ENCODE measurements at regions not wholly inside any gene's neighbourhood (a gene's known extent, or its start where the extent isn't known, plus 50 kb on each side); places are given as distances from the start of the nearest gene placed in this dataset.
A peak's percentile ranks its signal among the peaks of the same experiment; 100 is the strongest.

DNA sequence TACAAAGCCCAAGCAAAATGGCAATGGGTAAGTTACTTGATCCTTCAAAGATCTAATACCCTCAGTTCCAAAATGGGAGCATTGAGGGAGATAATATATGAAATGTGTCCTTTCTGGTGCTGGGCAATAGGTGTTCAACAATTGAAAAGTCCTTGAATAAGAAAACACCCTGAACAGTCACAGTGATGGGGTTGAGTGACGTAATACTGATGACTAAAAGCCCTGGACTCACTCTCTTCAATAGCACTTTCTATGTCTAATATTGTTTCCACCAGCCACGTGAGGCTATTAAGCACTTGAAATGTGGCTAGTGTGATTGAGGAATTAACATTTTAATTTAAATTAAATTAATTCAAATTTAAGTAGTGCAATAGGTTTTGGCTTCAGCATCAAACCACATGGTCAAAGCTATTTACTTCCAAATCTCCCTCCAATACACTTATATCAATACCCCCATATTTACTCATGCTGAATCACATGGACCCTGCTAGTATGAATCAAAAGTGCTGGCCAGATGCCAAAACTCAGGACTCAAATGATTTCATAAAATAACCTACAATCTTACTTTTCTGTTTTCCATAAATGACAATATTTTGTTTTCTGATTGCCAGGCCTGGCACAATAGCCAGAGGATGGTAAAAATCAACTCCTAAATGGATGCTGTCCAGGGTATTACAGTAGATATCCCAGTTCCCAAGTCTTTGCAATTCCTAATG, 516.2 kb downstream of the HAPSTR1 start:
- no peak overlapping the region for H3K27ac ChIP-seq (ENCODE audit: low read depth, low read length, poor library complexity, severe bottlenecking)
- no peaks in the 10 kb centered on the region for H3K9me3 ChIP-seq (ENCODE audit: low read depth, low read length, poor library complexity, severe bottlenecking)
- no TSS peak for BruUV-seq (replicated peaks)
- ChIA-PET CTCF (no interaction called here), POLR2A (ENCODE audit: low non-redundant PET) (no interaction called here)
- H3K36me3 ChIP-seq (ENCODE audit: insufficient read depth, low read length, poor library complexity, severe bottlenecking), result no peaks in the 10 kb centered on the region
- TF ChIP-seq, protein P1, sequence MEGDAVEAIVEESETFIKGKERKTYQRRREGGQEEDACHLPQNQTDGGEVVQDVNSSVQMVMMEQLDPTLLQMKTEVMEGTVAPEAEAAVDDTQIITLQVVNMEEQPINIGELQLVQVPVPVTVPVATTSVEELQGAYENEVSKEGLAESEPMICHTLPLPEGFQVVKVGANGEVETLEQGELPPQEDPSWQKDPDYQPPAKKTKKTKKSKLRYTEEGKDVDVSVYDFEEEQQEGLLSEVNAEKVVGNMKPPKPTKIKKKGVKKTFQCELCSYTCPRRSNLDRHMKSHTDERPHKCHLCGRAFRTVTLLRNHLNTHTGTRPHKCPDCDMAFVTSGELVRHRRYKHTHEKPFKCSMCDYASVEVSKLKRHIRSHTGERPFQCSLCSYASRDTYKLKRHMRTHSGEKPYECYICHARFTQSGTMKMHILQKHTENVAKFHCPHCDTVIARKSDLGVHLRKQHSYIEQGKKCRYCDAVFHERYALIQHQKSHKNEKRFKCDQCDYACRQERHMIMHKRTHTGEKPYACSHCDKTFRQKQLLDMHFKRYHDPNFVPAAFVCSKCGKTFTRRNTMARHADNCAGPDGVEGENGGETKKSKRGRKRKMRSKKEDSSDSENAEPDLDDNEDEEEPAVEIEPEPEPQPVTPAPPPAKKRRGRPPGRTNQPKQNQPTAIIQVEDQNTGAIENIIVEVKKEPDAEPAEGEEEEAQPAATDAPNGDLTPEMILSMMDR (conservative IDR thresholded peaks at IDR 0.05; ENCODE audit: low read depth, low read length), result no peak
- no peak for TF ChIP-seq EZH2 (IDR thresholded peaks at IDR 0.05; ENCODE audit: borderline replicate concordance, low read depth, low read length, poor library complexity, severe bottlenecking)
- no peak overlapping the region for H3K4me3 ChIP-seq (ENCODE audit: low read depth, low read length, poor library complexity, severe bottlenecking)
- no peaks in the 10 kb centered on the region for H3K4me1 ChIP-seq (ENCODE audit: insufficient read depth, low read length, poor library complexity, severe bottlenecking)
- no peak for DNase-seq (ENCODE audit: low spot score)
- no peaks in the 10 kb centered on the region for H3K27me3 ChIP-seq (replicated peaks; ENCODE audit: insufficient read depth, low read depth, low read length, poor library complexity)
- intact Hi-C loops (cut with micrococcal nuclease; ENCODE audit: unreplicated experiment), result no loop called here

DNA sequence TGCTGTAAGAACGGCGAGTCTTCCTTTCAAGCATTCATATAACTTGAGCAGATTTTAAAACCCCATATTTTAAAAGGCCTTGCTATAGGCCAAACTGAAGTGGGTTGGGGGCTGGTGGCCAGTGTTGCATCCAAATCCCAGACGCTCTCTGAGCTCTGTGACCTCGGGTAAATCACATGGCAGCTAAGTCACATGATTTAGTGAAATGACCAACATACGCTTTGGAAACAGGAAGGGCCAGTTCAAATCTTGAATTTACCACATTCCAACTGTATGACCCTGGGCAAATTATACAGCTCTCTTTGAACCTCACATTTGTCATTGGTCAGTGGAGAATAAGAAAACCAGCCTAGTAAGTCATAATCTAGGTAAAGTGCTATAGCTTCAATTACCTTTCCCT, 519.3 kb downstream of the HAPSTR1 start:
- BruUV-seq (replicated peaks), result no TSS peak
- Histone ChIP-seq H3K27ac (ENCODE audit: low read depth, low read length, poor library complexity, severe bottlenecking) (no peak overlapping the region), H3K36me3 (ENCODE audit: insufficient read depth, low read length, poor library complexity, severe bottlenecking) (no peaks in the 10 kb centered on the region), H3K9me3 (ENCODE audit: low read depth, low read length, poor library complexity, severe bottlenecking) (no peaks in the 10 kb centered on the region), H3K4me1 (ENCODE audit: insufficient read depth, low read length, poor library complexity, severe bottlenecking) (no peaks in the 10 kb centered on the region), H3K4me3 (ENCODE audit: low read depth, low read length, poor library complexity, severe bottlenecking) (no peak overlapping the region), H3K27me3 (replicated peaks; ENCODE audit: insufficient read depth, low read depth, low read length, poor library complexity) (no peaks in the 10 kb centered on the region)
- TF ChIP-seq, protein P1 (conservative IDR thresholded peaks at IDR 0.05; ENCODE audit: low read depth, low read length), result no peak
- TF ChIP-seq EZH2 (IDR thresholded peaks at IDR 0.05; ENCODE audit: borderline replicate concordance, low read depth, low read length, poor library complexity, severe bottlenecking), result no peak
- ChIA-PET POLR2A (ENCODE audit: low non-redundant PET) (no interaction called here), CTCF (no interaction called here)
- no peak for DNase-seq (ENCODE audit: low spot score)
- intact Hi-C loops (cut with micrococcal nuclease; ENCODE audit: unreplicated experiment), result no loop called here

- CTCF ChIA-PET, result no interaction called here
- no peaks in the 10 kb centered on the region for H3K9me3 ChIP-seq (ENCODE audit: low read depth, low read length, poor library complexity, severe bottlenecking)
- no peak overlapping the region for H3K4me3 ChIP-seq (ENCODE audit: low read depth, low read length, poor library complexity, severe bottlenecking)
- no peak for TF ChIP-seq EZH2 (IDR thresholded peaks at IDR 0.05; ENCODE audit: borderline replicate concordance, low read depth, low read length, poor library complexity, severe bottlenecking)
- TF ChIP-seq, protein P1 (conservative IDR thresholded peaks at IDR 0.05; ENCODE audit: low read depth, low read length), result no peak
- peak; percentile 9 for DNase-seq (ENCODE audit: low spot score)
- POLR2A ChIA-PET (ENCODE audit: low non-redundant PET), result no interaction called here
- H3K36me3 ChIP-seq (ENCODE audit: insufficient read depth, low read length, poor library complexity, severe bottlenecking), result no peaks in the 10 kb centered on the region
- no peak overlapping the region for H3K27ac ChIP-seq (ENCODE audit: low read depth, low read length, poor library complexity, severe bottlenecking)
- BruUV-seq (replicated peaks), result no TSS peak
- no peaks in the 10 kb centered on the region for H3K27me3 ChIP-seq (replicated peaks; ENCODE audit: insufficient read depth, low read depth, low read length, poor library complexity)
- intact Hi-C loops (cut with micrococcal nuclease; ENCODE audit: unreplicated experiment), result no loop called here
- no peaks in the 10 kb centered on the region for H3K4me1 ChIP-seq (ENCODE audit: insufficient read depth, low read length, poor library complexity, severe bottlenecking)
Measured at GRCh38 chr16:9612267-9612666, 520.8 kb downstream of the HAPSTR1 start.
